Lower leg skin (tissue), 3 donors: ENCODE measurements at regions not wholly inside any gene's neighbourhood (a gene's known extent, or its start where the extent isn't known, plus 50 kb on each side); places are given as distances from the start of the nearest gene placed in this dataset.

Experiments
- POLR2A ChIP-seq, 2 donors: fragments of 450-650 bp; IDR thresholded peaks; one replicate each; pipeline ENCODE4 v1.6.1; 2016 to 2017; ENCODE audit warnings: antibody characterized with exemption in 2 of 2, mild to moderate bottlenecking in 1 of 2, moderate library complexity in 1 of 2
- TF ChIP-seq, protein P1 (sequence below), 3 donors: fragments of 450-650 bp; IDR thresholded peaks; one replicate each; pipeline ENCODE4 v1.5.1; 2016; ENCODE audit warnings: antibody characterized with exemption in 3 of 3, mild to moderate bottlenecking in 3 of 3, moderate library complexity in 2 of 3

DNA sequence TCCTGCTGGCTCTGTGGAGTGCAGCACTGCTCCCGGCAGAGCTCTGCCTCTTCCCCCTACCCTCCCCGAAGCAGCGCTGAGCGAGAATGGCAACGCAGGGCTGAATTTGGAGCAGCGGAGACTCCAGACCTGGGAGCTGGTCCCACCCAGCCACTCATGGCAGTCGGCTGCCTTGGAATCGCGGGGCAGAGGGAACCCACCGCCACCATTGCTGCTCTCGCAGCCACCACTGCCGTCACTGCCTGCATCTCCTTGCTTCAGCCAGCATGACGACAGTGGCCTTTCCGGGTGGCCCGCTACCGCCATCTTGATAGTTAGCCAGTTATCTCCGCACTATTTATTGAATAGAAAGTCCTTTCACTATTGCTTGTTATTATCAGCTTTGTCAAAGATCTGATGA, 321.5 kb upstream of the POU3F4 start:
- TF ChIP-seq, protein P1, sequence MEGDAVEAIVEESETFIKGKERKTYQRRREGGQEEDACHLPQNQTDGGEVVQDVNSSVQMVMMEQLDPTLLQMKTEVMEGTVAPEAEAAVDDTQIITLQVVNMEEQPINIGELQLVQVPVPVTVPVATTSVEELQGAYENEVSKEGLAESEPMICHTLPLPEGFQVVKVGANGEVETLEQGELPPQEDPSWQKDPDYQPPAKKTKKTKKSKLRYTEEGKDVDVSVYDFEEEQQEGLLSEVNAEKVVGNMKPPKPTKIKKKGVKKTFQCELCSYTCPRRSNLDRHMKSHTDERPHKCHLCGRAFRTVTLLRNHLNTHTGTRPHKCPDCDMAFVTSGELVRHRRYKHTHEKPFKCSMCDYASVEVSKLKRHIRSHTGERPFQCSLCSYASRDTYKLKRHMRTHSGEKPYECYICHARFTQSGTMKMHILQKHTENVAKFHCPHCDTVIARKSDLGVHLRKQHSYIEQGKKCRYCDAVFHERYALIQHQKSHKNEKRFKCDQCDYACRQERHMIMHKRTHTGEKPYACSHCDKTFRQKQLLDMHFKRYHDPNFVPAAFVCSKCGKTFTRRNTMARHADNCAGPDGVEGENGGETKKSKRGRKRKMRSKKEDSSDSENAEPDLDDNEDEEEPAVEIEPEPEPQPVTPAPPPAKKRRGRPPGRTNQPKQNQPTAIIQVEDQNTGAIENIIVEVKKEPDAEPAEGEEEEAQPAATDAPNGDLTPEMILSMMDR (IDR thresholded peaks at IDR 0.05) = no peak
- no peak for TF ChIP-seq POLR2A (IDR thresholded peaks at IDR 0.05)
